SK-N-SH treated with all-trans-retinoic acid at 6 μM for 48 hours (cell line): ENCODE measurements at regions not wholly inside any gene's neighbourhood (a gene's known extent, or its start where the extent isn't known, plus 50 kb on each side); places are given as distances from the start of the nearest gene placed in this dataset.

ENCODE experiments used
- ARNTL ChIP-seq: fragments of 450-650 bp; formaldehyde crosslinking; IDR thresholded peaks from 2 replicates; pipeline ENCODE4 v1.5.0; 2020; ENCODE audit warnings: low read depth, mild to moderate bottlenecking, moderate library complexity, borderline replicate concordance
- BACH2 ChIP-seq: fragments of 250-450 bp; sonication (Bioruptor Pico); IDR thresholded peaks from 2 replicates; pipeline ENCODE4 v1.9.0; 2021; ENCODE audit warnings: mild to moderate bottlenecking, borderline replicate concordance
- CREB5 ChIP-seq: fragments of 250-450 bp; sonication (Bioruptor Pico); IDR thresholded peaks from 2 replicates; pipeline ENCODE4 v1.5.1; 2020; ENCODE audit warnings: low read depth, mild to moderate bottlenecking, moderate library complexity
- ESRRG ChIP-seq: fragments of 250-450 bp; sonication (Bioruptor Pico); IDR thresholded peaks from 2 replicates; pipeline ENCODE4 v1.6.1; 2021; ENCODE audit warnings: mild to moderate bottlenecking
- GLIS3 ChIP-seq: fragments of 250-450 bp; sonication (Bioruptor Pico); IDR thresholded peaks from 2 replicates; pipeline ENCODE4 v1.5.0; 2020; ENCODE audit warnings: mild to moderate bottlenecking, moderate library complexity
- ISL1 ChIP-seq: fragments of 250-450 bp; sonication (Bioruptor Pico); IDR thresholded peaks from 2 replicates; pipeline ENCODE4 v2.1.2; 2022; ENCODE audit warnings: mild to moderate bottlenecking, moderate library complexity
- OSR1 ChIP-seq: fragments of 250-450 bp; sonication (Bioruptor Pico); IDR thresholded peaks from 2 replicates; pipeline ENCODE4 v1.8.0; 2022; ENCODE audit warnings: moderate library complexity, mild to moderate bottlenecking, inconsistent platforms
- PATZ1 ChIP-seq: fragments of 250-450 bp; sonication (Bioruptor Pico); IDR thresholded peaks from 2 replicates; pipeline ENCODE4 v1.8.0; 2020; ENCODE audit warnings: mild to moderate bottlenecking, moderate library complexity, borderline replicate concordance
- TCF4 ChIP-seq: fragments of 250-450 bp; sonication (Bioruptor Pico); IDR thresholded peaks from 2 replicates; pipeline ENCODE4 v1.8.0; 2021; ENCODE audit warnings: mild to moderate bottlenecking, moderate library complexity, borderline replicate concordance
- TSHZ2 ChIP-seq: fragments of 250-450 bp; sonication (Bioruptor Pico); IDR thresholded peaks from 2 replicates; pipeline ENCODE4 v1.5.0; 2020; ENCODE audit warnings: mild to moderate bottlenecking, moderate library complexity
- ZC3H10 ChIP-seq: fragments of 250-450 bp; sonication (Bioruptor Pico); IDR thresholded peaks from 2 replicates; pipeline ENCODE4 v1.5.1; 2021; ENCODE audit warnings: mild to moderate bottlenecking, moderate library complexity
- ZFP3 ChIP-seq: fragments of 250-450 bp; sonication (Bioruptor Pico); IDR thresholded peaks from 2 replicates; pipeline ENCODE4 v1.5.0; 2020; ENCODE audit warnings: mild to moderate bottlenecking, moderate library complexity
- ZFP30 ChIP-seq: fragments of 450-650 bp; formaldehyde crosslinking; IDR thresholded peaks from 2 replicates; pipeline ENCODE4 v1.5.0; 2022; ENCODE audit warnings: mild to moderate bottlenecking, moderate library complexity
- ZNF565 ChIP-seq: fragments of 450-650 bp; formaldehyde crosslinking; conservative IDR thresholded peaks from 2 replicates; pipeline ENCODE4 v1.5.0; 2020; ENCODE audit warnings: low read depth, mild to moderate bottlenecking, moderate library complexity

GRCh38 chr5:143464723-143465490 lies 61.4 kb upstream of the NR3C1 start:
- no peak for TF ChIP-seq ZFP30
- TF ChIP-seq CREB5 (CRISPR knock-in tag): no peak
- no peak for TF ChIP-seq ARNTL (CRISPR knock-in tag)
- no peak for TF ChIP-seq TCF4 (CRISPR knock-in tag)
- TF ChIP-seq ZNF565 (CRISPR knock-in tag): no peak
- no peak for TF ChIP-seq PATZ1 (CRISPR knock-in tag)
- TF ChIP-seq ZFP3 (CRISPR knock-in tag): no peak
- no peak for TF ChIP-seq OSR1 (CRISPR knock-in tag)
- TF ChIP-seq GLIS3 (CRISPR knock-in tag): no peak
- no peak for TF ChIP-seq ZC3H10 (CRISPR knock-in tag)
- no peak for TF ChIP-seq BACH2 (CRISPR knock-in tag)
- TF ChIP-seq ISL1: no peak
- no peak for TF ChIP-seq ESRRG (CRISPR knock-in tag)
- no peak for TF ChIP-seq TSHZ2 (CRISPR knock-in tag)
